ENCODE measurements at regions not wholly inside any gene's neighbourhood (a gene's known extent, or its start where the extent isn't known, plus 50 kb on each side); places are given as distances from the start of the nearest gene placed in this dataset.
A peak's percentile ranks its signal among the peaks of the same experiment; 100 is the strongest.
"Not testable (repeated sequence)": the region's sequence is repeated elsewhere in the genome, so short reads cannot be mapped to it uniquely, and the experiment has no call there.

GRCh38 chr1:120357046-120357445, 57.8 kb upstream of the NBPF8 start:
- not testable (repeated sequence) for DNase-seq (ENCODE audit: low read depth, low spot score); H3K9me3 ChIP-seq (ENCODE audit: control insufficient read depth, insufficient read depth, low read length)

GRCh38 chr1:120356170-120356569, 58.7 kb upstream of the NBPF8 start:
- H3K27me3 ChIP-seq (ENCODE audit: control insufficient read depth, insufficient read depth, low read length); H3K4me3 ChIP-seq (ENCODE audit: low read depth, low read length); POLR2A ChIA-PET; H3K27ac ChIP-seq (ENCODE audit: low read depth, low read length); DNase-seq (ENCODE audit: low read depth, low spot score); CTCF ChIA-PET; H3K9me3 ChIP-seq (ENCODE audit: control insufficient read depth, insufficient read depth, low read length): not testable (repeated sequence)

More at GRCh38 chr1:120357046-120357445, 57.8 kb upstream of the NBPF8 start:
- H3K27ac ChIP-seq (ENCODE audit: low read depth, low read length); H3K27me3 ChIP-seq (ENCODE audit: control insufficient read depth, insufficient read depth, low read length); H3K4me3 ChIP-seq (ENCODE audit: low read depth, low read length); POLR2A ChIA-PET; CTCF ChIA-PET: not testable (repeated sequence)

DNA sequence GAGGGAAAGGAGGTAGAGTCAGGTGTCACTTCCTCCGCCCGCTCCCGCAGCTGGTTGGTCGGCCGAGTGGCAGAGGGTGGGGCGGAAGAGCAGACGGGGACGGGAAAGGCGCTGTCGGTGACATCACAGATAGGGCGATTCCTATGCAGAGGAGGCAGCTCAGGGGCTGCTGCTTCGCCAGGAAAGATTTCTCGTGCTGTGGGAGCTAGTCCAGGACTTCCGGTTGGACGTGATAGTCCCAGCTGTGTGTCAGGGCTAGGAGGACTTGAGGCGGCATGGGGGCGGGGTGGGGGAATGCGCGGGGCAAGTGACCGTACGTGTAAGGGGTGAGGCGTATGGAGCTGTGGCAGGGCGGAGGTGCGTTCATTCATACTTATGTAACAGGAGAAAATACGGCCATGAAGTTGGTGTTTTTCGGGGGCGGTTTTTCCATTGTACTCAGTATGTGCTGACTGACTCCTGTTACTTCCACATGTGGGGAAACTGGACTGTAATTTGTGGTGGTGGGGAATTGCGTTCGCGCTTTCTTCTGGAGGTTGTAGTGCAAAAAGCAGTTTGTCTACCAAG, 60.1 kb upstream of the NBPF8 start:
- H3K27me3 ChIP-seq (ENCODE audit: control insufficient read depth, insufficient read depth, low read length); H3K4me3 ChIP-seq (ENCODE audit: low read depth, low read length); POLR2A ChIA-PET; DNase-seq (ENCODE audit: low read depth, low spot score); H3K27ac ChIP-seq (ENCODE audit: low read depth, low read length); CTCF ChIA-PET; H3K9me3 ChIP-seq (ENCODE audit: control insufficient read depth, insufficient read depth, low read length): not testable (repeated sequence)

- H3K9me3 ChIP-seq (ENCODE audit: control insufficient read depth, insufficient read depth, low read length); H3K27me3 ChIP-seq (ENCODE audit: control insufficient read depth, insufficient read depth, low read length); DNase-seq (ENCODE audit: low read depth, low spot score); POLR2A ChIA-PET; CTCF ChIA-PET; H3K27ac ChIP-seq (ENCODE audit: low read depth, low read length): not testable (repeated sequence)
- H3K4me3 ChIP-seq (ENCODE audit: low read depth, low read length) = peak overlapping the region; percentile 36
Observed at GRCh38 chr1:120342231-120343073, 72.4 kb upstream of the NBPF8 start.

GRCh38 chr1:120341756-120342155, 73.1 kb upstream of the NBPF8 start:
- H3K27me3 ChIP-seq (ENCODE audit: control insufficient read depth, insufficient read depth, low read length); H3K27ac ChIP-seq (ENCODE audit: low read depth, low read length); DNase-seq (ENCODE audit: low read depth, low spot score); POLR2A ChIA-PET; CTCF ChIA-PET; H3K9me3 ChIP-seq (ENCODE audit: control insufficient read depth, insufficient read depth, low read length): not testable (repeated sequence)
- H3K4me3 ChIP-seq (ENCODE audit: low read depth, low read length) = peak overlapping the region; percentile 62

GRCh38 chr1:120340838-120341751, 73.7 kb upstream of the NBPF8 start:
- CTCF ChIA-PET; H3K27ac ChIP-seq (ENCODE audit: low read depth, low read length): not testable (repeated sequence)

DNA sequence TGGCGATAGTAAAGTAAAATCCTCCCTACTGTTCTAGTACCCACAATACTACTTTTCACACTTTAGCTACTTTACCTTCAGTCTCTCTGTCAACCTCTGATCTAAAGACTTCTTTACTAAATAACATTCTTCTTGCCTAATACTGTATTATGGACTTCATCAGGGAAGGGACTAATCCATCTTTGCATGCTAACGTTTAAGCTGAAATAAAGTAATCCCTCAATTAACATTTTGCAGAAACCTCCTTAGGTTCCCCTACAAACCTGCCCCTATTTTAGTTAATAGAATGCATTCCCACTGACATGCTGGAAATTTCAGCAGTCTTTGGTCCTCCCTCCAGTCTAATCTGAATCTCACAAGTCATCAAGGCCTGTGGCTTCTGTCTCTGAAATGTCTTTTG, 99.1 kb upstream of the NBPF8 start:
- H3K27ac ChIP-seq (ENCODE audit: low read depth, low read length); POLR2A ChIA-PET; CTCF ChIA-PET; DNase-seq (ENCODE audit: low read depth, low spot score); H3K4me3 ChIP-seq (ENCODE audit: low read depth, low read length); H3K27me3 ChIP-seq (ENCODE audit: control insufficient read depth, insufficient read depth, low read length); H3K9me3 ChIP-seq (ENCODE audit: control insufficient read depth, insufficient read depth, low read length): not testable (repeated sequence)

More at GRCh38 chr1:120340838-120341751, 73.7 kb upstream of the NBPF8 start:
- H3K9me3 ChIP-seq (ENCODE audit: control insufficient read depth, insufficient read depth, low read length); DNase-seq (ENCODE audit: low read depth, low spot score); H3K27me3 ChIP-seq (ENCODE audit: control insufficient read depth, insufficient read depth, low read length); POLR2A ChIA-PET: not testable (repeated sequence)
- H3K4me3 ChIP-seq (ENCODE audit: low read depth, low read length) = peak overlapping the region; percentile 62

DNA sequence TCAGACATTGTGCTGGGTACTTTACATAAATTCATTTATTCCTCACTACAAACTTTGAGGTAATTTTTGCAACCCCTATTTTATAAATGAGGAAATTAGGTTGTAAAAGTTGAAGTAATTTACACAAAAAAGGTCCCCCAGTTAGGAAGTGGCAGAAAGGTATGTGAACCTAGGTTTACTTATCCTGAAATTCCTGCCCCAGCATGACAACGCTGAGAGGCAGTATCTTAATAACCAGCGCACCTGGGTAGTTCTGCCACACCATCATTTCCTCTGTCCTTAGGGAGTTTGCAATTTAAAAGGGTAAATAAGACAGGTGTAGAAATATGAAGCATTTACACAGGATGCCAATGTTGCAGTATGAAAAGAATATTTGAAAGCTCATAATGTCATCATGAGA, 102.9 kb upstream of the NBPF8 start:
- CTCF ChIA-PET; H3K4me3 ChIP-seq (ENCODE audit: low read depth, low read length); POLR2A ChIA-PET; H3K9me3 ChIP-seq (ENCODE audit: control insufficient read depth, insufficient read depth, low read length); DNase-seq (ENCODE audit: low read depth, low spot score); H3K27ac ChIP-seq (ENCODE audit: low read depth, low read length); H3K27me3 ChIP-seq (ENCODE audit: control insufficient read depth, insufficient read depth, low read length): not testable (repeated sequence)

GRCh38 chr1:120308940-120309578, 105.8 kb upstream of the NBPF8 start:
- CTCF ChIA-PET, POLR2A ChIA-PET: not testable (repeated sequence)

GRCh38 chr1:120305046-120305445, 109.8 kb upstream of the NBPF8 start:
- POLR2A ChIA-PET; CTCF ChIA-PET; DNase-seq (ENCODE audit: low read depth, low spot score): not testable (repeated sequence)

More at GRCh38 chr1:120308940-120309578, 105.8 kb upstream of the NBPF8 start:
- H3K9me3 ChIP-seq (ENCODE audit: control insufficient read depth, insufficient read depth, low read length); H3K27ac ChIP-seq (ENCODE audit: low read depth, low read length); H3K27me3 ChIP-seq (ENCODE audit: control insufficient read depth, insufficient read depth, low read length); DNase-seq (ENCODE audit: low read depth, low spot score); H3K4me3 ChIP-seq (ENCODE audit: low read depth, low read length): not testable (repeated sequence)

GRCh38 chr1:120304341-120304740, 110.5 kb upstream of the NBPF8 start:
- H3K27ac ChIP-seq (ENCODE audit: low read depth, low read length); DNase-seq (ENCODE audit: low read depth, low spot score); POLR2A ChIA-PET; H3K4me3 ChIP-seq (ENCODE audit: low read depth, low read length); CTCF ChIA-PET; H3K27me3 ChIP-seq (ENCODE audit: control insufficient read depth, insufficient read depth, low read length); H3K9me3 ChIP-seq (ENCODE audit: control insufficient read depth, insufficient read depth, low read length): not testable (repeated sequence)

More at GRCh38 chr1:120305046-120305445, 109.8 kb upstream of the NBPF8 start:
- not testable (repeated sequence) for H3K4me3 ChIP-seq (ENCODE audit: low read depth, low read length); H3K27ac ChIP-seq (ENCODE audit: low read depth, low read length); H3K27me3 ChIP-seq (ENCODE audit: control insufficient read depth, insufficient read depth, low read length); H3K9me3 ChIP-seq (ENCODE audit: control insufficient read depth, insufficient read depth, low read length)
